Transverse colon (tissue), 4 donors: ENCODE measurements at regions not wholly inside any gene's neighbourhood (a gene's known extent, or its start where the extent isn't known, plus 50 kb on each side); places are given as distances from the start of the nearest gene placed in this dataset.

ENCODE experiments used
- CTCF ChIP-seq, 5 experiments: fragments of 200-600 bp in 3 of 5; fragments of 450-650 bp in 2 of 5; sonication (generic) in 3 of 5; IDR thresholded peaks; 1 replicate in 2 of 5; 2 replicates in 3 of 5; pipeline ENCODE4 v1.5.1; 2016 to 2017; ENCODE audit warnings: antibody characterized with exemption in 5 of 5, inconsistent platforms in 3 of 5, mild to moderate bottlenecking in 2 of 5, moderate library complexity in 1 of 5
- POLR2A ChIP-seq: fragments of 450-650 bp; IDR thresholded peaks from one replicate; pipeline ENCODE4 v1.6.1; 2016; ENCODE audit warnings: antibody characterized with exemption, mild to moderate bottlenecking, moderate library complexity
- POLR2AphosphoS5 ChIP-seq, 3 donors: sonication (generic); formaldehyde crosslinking; IDR thresholded peaks; one replicate each; pipeline ENCODE4 v1.6.1; 2016; ENCODE audit warnings: antibody characterized with exemption in 3 of 3

- TF ChIP-seq CTCF (IDR thresholded peaks at IDR 0.05) (no peak), POLR2A (no peak), POLR2AphosphoS5 (IDR thresholded peaks at IDR 0.05) (no peak)
Observed at GRCh38 chr6:154938221-154938580, 56.9 kb upstream of the TIAM2 start.
